SK-N-SH (cell line): ENCODE measurements at regions not wholly inside any gene's neighbourhood (a gene's known extent, or its start where the extent isn't known, plus 50 kb on each side); places are given as distances from the start of the nearest gene placed in this dataset.
"Not testable (repeated sequence)": the region's sequence is repeated elsewhere in the genome, so short reads cannot be mapped to it uniquely, and the experiment has no call there.

Experiments
- EP300 ChIP-seq, 2 experiments: IDR thresholded peaks; 2 replicates each; pipeline versions ENCODE4 v1.4.0 to v1.6.1; 2012; ENCODE audit warnings: borderline replicate concordance in 1 of 2, low read depth in 1 of 2, low read length in 1 of 2
- EZH2phosphoT487 ChIP-seq: fragments of 200-600 bp; sonication (generic); IDR thresholded peaks from 2 replicates; pipeline ENCODE4 v1.6.1; 2017; ENCODE audit warnings: low read depth, mixed run types, mild to moderate bottlenecking, antibody characterized with exemption, moderate library complexity, borderline replicate concordance
- FOXM1 ChIP-seq: IDR thresholded peaks from 2 replicates; pipeline ENCODE4 v1.4.0; 2012; ENCODE audit warnings: low read depth, mild to moderate bottlenecking
- GABPA ChIP-seq: IDR thresholded peaks from 2 replicates; pipeline ENCODE4 v1.4.0; 2012; ENCODE audit warnings: low read depth, mild to moderate bottlenecking
- JUND ChIP-seq: IDR thresholded peaks from 2 replicates; pipeline ENCODE4 v1.4.0; 2012
- NRF1 ChIP-seq: IDR thresholded peaks from 2 replicates; pipeline ENCODE4 v1.6.1; 2012; ENCODE audit warnings: low read depth, mild to moderate bottlenecking, low read length
- POLR2AphosphoS5 ChIP-seq: IDR thresholded peaks from 2 replicates; pipeline ENCODE4 v1.6.1; 2012; ENCODE audit warnings: low read depth, low read length
- RAD21 ChIP-seq: IDR thresholded peaks from 2 replicates; pipeline ENCODE4 v1.6.1; 2012; ENCODE audit warnings: mild to moderate bottlenecking, low read length
- RXRA ChIP-seq: IDR thresholded peaks from 2 replicates; pipeline ENCODE4 v1.4.0; 2012; ENCODE audit warnings: low read depth, mild to moderate bottlenecking, borderline replicate concordance
- TF ChIP-seq, protein P1 (sequence below): fragments of 200-600 bp; sonication (generic); IDR thresholded peaks from 2 replicates; pipeline ENCODE4 v1.6.1; 2017; ENCODE audit warnings: antibody characterized with exemption, mild to moderate bottlenecking, moderate library complexity
- TF ChIP-seq, protein P2 (sequence below): IDR thresholded peaks from 2 replicates; pipeline ENCODE4 v1.6.1; 2012; ENCODE audit warnings: mild to moderate bottlenecking, low read depth, low read length, moderate library complexity

DNA sequence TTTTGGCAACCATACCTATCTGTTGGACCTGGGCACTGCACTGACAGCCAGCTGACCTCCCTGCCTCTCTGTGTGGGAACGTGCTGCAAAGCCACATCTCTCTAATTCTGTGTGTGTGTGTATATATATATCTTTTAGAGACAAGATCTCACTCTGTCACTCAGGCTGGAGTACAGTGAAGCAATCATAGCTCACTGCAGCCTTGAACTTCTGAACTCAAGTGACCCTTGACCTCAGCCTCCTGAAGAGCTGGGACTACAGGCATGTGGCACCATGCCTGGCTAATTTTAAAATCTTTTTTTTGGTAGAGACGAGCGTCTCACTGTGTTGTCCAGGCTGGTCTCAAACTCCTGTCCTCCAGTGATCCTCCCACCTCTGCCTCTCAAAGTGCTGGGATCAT, 282.2 kb upstream of the PLGLB2 start:
- not testable (repeated sequence) for TF ChIP-seq EP300 (IDR thresholded peaks at IDR 0.05; ENCODE audit: borderline replicate concordance in 1 of 2, low read depth in 1 of 2, low read length in 1 of 2); NRF1; FOXM1; JUND; POLR2AphosphoS5; EZH2phosphoT487; RXRA; GABPA; RAD21
- TF ChIP-seq, protein P1, sequence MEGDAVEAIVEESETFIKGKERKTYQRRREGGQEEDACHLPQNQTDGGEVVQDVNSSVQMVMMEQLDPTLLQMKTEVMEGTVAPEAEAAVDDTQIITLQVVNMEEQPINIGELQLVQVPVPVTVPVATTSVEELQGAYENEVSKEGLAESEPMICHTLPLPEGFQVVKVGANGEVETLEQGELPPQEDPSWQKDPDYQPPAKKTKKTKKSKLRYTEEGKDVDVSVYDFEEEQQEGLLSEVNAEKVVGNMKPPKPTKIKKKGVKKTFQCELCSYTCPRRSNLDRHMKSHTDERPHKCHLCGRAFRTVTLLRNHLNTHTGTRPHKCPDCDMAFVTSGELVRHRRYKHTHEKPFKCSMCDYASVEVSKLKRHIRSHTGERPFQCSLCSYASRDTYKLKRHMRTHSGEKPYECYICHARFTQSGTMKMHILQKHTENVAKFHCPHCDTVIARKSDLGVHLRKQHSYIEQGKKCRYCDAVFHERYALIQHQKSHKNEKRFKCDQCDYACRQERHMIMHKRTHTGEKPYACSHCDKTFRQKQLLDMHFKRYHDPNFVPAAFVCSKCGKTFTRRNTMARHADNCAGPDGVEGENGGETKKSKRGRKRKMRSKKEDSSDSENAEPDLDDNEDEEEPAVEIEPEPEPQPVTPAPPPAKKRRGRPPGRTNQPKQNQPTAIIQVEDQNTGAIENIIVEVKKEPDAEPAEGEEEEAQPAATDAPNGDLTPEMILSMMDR, result not testable (repeated sequence)
- TF ChIP-seq, protein P2, sequence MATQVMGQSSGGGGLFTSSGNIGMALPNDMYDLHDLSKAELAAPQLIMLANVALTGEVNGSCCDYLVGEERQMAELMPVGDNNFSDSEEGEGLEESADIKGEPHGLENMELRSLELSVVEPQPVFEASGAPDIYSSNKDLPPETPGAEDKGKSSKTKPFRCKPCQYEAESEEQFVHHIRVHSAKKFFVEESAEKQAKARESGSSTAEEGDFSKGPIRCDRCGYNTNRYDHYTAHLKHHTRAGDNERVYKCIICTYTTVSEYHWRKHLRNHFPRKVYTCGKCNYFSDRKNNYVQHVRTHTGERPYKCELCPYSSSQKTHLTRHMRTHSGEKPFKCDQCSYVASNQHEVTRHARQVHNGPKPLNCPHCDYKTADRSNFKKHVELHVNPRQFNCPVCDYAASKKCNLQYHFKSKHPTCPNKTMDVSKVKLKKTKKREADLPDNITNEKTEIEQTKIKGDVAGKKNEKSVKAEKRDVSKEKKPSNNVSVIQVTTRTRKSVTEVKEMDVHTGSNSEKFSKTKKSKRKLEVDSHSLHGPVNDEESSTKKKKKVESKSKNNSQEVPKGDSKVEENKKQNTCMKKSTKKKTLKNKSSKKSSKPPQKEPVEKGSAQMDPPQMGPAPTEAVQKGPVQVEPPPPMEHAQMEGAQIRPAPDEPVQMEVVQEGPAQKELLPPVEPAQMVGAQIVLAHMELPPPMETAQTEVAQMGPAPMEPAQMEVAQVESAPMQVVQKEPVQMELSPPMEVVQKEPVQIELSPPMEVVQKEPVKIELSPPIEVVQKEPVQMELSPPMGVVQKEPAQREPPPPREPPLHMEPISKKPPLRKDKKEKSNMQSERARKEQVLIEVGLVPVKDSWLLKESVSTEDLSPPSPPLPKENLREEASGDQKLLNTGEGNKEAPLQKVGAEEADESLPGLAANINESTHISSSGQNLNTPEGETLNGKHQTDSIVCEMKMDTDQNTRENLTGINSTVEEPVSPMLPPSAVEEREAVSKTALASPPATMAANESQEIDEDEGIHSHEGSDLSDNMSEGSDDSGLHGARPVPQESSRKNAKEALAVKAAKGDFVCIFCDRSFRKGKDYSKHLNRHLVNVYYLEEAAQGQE, result not testable (repeated sequence)
